ENCODE measurements at regions not wholly inside any gene's neighbourhood (a gene's known extent, or its start where the extent isn't known, plus 50 kb on each side); places are given as distances from the start of the nearest gene placed in this dataset.

DNA sequence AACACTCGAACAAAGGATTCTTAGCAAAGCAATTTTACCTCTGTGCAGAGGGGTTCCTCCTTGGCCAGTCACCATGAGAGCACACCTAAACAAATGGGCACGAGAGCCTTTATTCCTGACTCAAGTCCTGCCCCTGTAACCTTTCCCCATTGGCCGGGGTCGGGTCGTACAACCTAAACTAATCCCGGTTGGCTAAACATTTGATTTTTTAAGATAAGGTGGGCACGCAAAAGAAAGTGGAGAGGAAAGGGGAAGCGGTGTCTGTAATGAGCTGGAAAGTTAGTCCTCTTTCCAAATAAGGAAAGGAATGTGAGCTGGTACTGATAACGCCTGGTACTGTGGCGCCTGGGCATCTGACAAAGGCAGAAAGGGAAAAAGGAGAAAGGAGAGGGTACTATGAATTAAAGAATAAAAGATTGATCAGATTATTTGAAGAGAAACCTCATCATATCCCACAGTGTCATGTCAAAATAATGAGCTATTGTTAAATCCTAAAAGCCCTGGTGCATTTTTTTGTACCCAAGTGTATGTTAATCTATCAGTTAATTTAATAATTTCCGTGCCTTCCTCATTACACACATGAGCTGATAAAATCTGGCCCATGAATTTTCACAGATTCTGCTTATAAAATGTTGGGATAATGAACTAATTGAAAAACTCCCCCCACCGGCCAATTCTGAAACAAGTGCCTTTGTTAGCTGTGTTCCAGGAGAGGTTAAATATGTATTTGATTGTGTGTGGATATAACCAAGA is 335.7 kb downstream of the RFC3 start:
- DNase-seq (no peak), ATAC-seq (ENCODE audit: low read depth) (no peak)
- Histone ChIP-seq H3K36me3 (replicated peaks in 1 of 2; ENCODE audit: control extremely low read depth in 1 of 2, control insufficient read depth in 1 of 2, extremely low read depth in 1 of 2, insufficient read depth in 2 of 2, low read length in 1 of 2) (no peaks in the 10 kb centered on the region), H3K79me2 (ENCODE audit: control insufficient read depth, insufficient read depth, low read length) (no peaks in the 10 kb centered on the region), H3K9me3 (ENCODE audit: control extremely low read depth in 1 of 3, control insufficient read depth in 2 of 3, insufficient read depth in 1 of 3, low read length in 2 of 3) (no peaks in the 10 kb centered on the region), H3K4me3 (ENCODE audit: control extremely low read depth in 1 of 5, extremely low read depth in 1 of 5, insufficient read depth in 1 of 5, low read depth in 2 of 5, low read length in 4 of 5) (no peak overlapping the region), H4K20me1 (ENCODE audit: control insufficient read depth, insufficient read depth, low read length, poor library complexity, severe bottlenecking) (no peaks in the 10 kb centered on the region), H3K4me2 (replicated peaks; ENCODE audit: low read depth, low read length, poor library complexity, severe bottlenecking) (no peak overlapping the region), H3K4me1 (ENCODE audit: control insufficient read depth in 2 of 2, insufficient read depth in 2 of 2, low read length in 2 of 2) (peaks cover 4 to 6% of the 10 kb centered on the region in 2 donors), H2AFZ (ENCODE audit: insufficient read depth, low read depth, low read length, poor library complexity, severe bottlenecking) (no peak overlapping the region), H3K27ac (ENCODE audit: low read length in 2 of 2) (no peak overlapping the region), H3K9ac (ENCODE audit: low read length) (no peak overlapping the region), H3K27me3 (replicated peaks in 1 of 4; ENCODE audit: control extremely low read depth in 1 of 4, control insufficient read depth in 3 of 4, insufficient read depth in 4 of 4, low read length in 3 of 4) (no peaks in the 10 kb centered on the region)
- ChIA-PET CTCF (no interaction called here), POLR2A (no interaction called here)
- peaks cover 7% of the 10 kb centered on the region for H3K4me1 Mint-ChIP-seq
- no peak overlapping the region for H3K4me3 Mint-ChIP-seq
- H3K27me3 Mint-ChIP-seq, result peaks cover 3% of the 10 kb centered on the region
- TF ChIP-seq, protein P1, sequence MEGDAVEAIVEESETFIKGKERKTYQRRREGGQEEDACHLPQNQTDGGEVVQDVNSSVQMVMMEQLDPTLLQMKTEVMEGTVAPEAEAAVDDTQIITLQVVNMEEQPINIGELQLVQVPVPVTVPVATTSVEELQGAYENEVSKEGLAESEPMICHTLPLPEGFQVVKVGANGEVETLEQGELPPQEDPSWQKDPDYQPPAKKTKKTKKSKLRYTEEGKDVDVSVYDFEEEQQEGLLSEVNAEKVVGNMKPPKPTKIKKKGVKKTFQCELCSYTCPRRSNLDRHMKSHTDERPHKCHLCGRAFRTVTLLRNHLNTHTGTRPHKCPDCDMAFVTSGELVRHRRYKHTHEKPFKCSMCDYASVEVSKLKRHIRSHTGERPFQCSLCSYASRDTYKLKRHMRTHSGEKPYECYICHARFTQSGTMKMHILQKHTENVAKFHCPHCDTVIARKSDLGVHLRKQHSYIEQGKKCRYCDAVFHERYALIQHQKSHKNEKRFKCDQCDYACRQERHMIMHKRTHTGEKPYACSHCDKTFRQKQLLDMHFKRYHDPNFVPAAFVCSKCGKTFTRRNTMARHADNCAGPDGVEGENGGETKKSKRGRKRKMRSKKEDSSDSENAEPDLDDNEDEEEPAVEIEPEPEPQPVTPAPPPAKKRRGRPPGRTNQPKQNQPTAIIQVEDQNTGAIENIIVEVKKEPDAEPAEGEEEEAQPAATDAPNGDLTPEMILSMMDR (IDR thresholded peaks at IDR 0.05), result no peak
- TF ChIP-seq EZH2 (IDR thresholded peaks at IDR 0.05; ENCODE audit: borderline replicate concordance, insufficient read depth, low read depth, low read length, poor library complexity, severe bottlenecking), result no peak
- WGBS (ENCODE audit: insufficient coverage), result 90% methylated on average over 2 of the region's 12 CpGs
- no peak overlapping the region for H3K27ac Mint-ChIP-seq
- no peaks in the 10 kb centered on the region for H3K9me3 Mint-ChIP-seq (ENCODE audit: insufficient read depth)
- intact Hi-C loops (cut with micrococcal nuclease), result no loop called here

DNA sequence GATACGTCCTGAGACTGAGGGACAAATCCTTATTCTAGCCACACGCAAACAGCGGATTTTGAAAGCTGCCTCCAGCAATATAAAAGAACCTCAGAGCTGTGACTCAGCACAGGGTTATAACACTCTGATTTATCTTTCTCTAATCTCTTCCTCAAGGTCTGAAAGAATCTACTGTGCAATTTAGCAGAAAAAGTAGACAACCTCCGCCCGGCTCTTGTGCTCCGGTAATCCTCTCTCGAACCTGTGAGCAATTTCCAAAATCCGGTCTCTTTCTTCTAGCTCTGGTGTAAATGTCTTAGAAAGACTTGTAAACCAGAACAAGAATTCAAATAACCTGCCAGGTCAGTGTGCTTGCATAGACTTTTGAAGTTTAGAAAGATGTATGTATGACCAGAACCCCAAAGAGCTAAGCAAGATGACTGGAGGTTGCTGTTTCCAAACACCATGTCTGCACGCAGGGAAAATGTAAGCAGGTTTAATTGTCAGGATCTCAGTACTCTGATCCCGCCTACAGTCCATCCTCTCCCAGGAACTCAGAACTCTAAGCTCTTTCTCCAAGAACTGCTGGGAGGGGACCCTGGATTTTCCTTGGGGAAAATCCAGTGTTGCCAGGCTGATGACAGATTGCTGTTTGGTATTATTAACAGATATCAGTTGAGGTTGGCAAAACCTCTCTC is 338.1 kb downstream of the RFC3 start:
- DNase-seq, result no peak
- Histone ChIP-seq H2AFZ (ENCODE audit: insufficient read depth, low read depth, low read length, poor library complexity, severe bottlenecking) (no peak overlapping the region), H3K4me3 (ENCODE audit: control extremely low read depth in 1 of 5, extremely low read depth in 1 of 5, insufficient read depth in 1 of 5, low read depth in 2 of 5, low read length in 4 of 5) (no peak overlapping the region), H3K27me3 (replicated peaks in 1 of 4; ENCODE audit: control extremely low read depth in 1 of 4, control insufficient read depth in 3 of 4, insufficient read depth in 4 of 4, low read length in 3 of 4) (no peaks in the 10 kb centered on the region), H3K36me3 (replicated peaks in 1 of 2; ENCODE audit: control extremely low read depth in 1 of 2, control insufficient read depth in 1 of 2, extremely low read depth in 1 of 2, insufficient read depth in 2 of 2, low read length in 1 of 2) (no peaks in the 10 kb centered on the region), H3K9ac (ENCODE audit: low read length) (no peak overlapping the region), H3K9me3 (ENCODE audit: control extremely low read depth in 1 of 3, control insufficient read depth in 2 of 3, insufficient read depth in 1 of 3, low read length in 2 of 3) (no peaks in the 10 kb centered on the region), H3K4me1 (ENCODE audit: control insufficient read depth in 2 of 2, insufficient read depth in 2 of 2, low read length in 2 of 2) (peaks cover 4 to 6% of the 10 kb centered on the region in 2 donors), H3K4me2 (replicated peaks; ENCODE audit: low read depth, low read length, poor library complexity, severe bottlenecking) (no peak overlapping the region), H4K20me1 (ENCODE audit: control insufficient read depth, insufficient read depth, low read length, poor library complexity, severe bottlenecking) (no peaks in the 10 kb centered on the region), H3K79me2 (ENCODE audit: control insufficient read depth, insufficient read depth, low read length) (no peaks in the 10 kb centered on the region), H3K27ac (ENCODE audit: low read length in 2 of 2) (no peak overlapping the region)
- H3K27ac Mint-ChIP-seq, result no peak overlapping the region
- peaks cover 7% of the 10 kb centered on the region for H3K4me1 Mint-ChIP-seq
- ChIA-PET CTCF (no interaction called here), POLR2A (no interaction called here)
- TF ChIP-seq, protein P1 (IDR thresholded peaks at IDR 0.05), result no peak
- TF ChIP-seq EZH2 (IDR thresholded peaks at IDR 0.05; ENCODE audit: borderline replicate concordance, insufficient read depth, low read depth, low read length, poor library complexity, severe bottlenecking), result no peak
- intact Hi-C loops (cut with micrococcal nuclease), result no loop called here
- no peak overlapping the region for H3K4me3 Mint-ChIP-seq
- ATAC-seq (ENCODE audit: low read depth), result no peak
- H3K9me3 Mint-ChIP-seq (ENCODE audit: insufficient read depth), result no peaks in the 10 kb centered on the region
- H3K27me3 Mint-ChIP-seq, result peaks cover 13% of the 10 kb centered on the region
- WGBS (ENCODE audit: insufficient coverage), result 72% methylated on average over 6 of the region's 10 CpGs
